Thyroid gland (tissue), 4 donors: ENCODE measurements at regions not wholly inside any gene's neighbourhood (a gene's known extent, or its start where the extent isn't known, plus 50 kb on each side); places are given as distances from the start of the nearest gene placed in this dataset.

Experiments
- POLR2A ChIP-seq, 2 donors: fragments of 450-650 bp; IDR thresholded peaks; one replicate each; pipeline ENCODE4 v1.6.1; 2017; ENCODE audit warnings: antibody characterized with exemption in 2 of 2, mild to moderate bottlenecking in 2 of 2, moderate library complexity in 1 of 2
- TF ChIP-seq, protein P1 (sequence below), 6 experiments: fragments of 200-600 bp in 3 of 6; fragments of 450-650 bp in 3 of 6; sonication (generic) in 3 of 6; IDR thresholded peaks; one replicate each; pipeline ENCODE4 v1.5.1; 2016 to 2019; ENCODE audit warnings: antibody characterized with exemption in 6 of 6, mild to moderate bottlenecking in 2 of 6, inconsistent platforms in 1 of 6, moderate library complexity in 1 of 6

- TF ChIP-seq, protein P1, sequence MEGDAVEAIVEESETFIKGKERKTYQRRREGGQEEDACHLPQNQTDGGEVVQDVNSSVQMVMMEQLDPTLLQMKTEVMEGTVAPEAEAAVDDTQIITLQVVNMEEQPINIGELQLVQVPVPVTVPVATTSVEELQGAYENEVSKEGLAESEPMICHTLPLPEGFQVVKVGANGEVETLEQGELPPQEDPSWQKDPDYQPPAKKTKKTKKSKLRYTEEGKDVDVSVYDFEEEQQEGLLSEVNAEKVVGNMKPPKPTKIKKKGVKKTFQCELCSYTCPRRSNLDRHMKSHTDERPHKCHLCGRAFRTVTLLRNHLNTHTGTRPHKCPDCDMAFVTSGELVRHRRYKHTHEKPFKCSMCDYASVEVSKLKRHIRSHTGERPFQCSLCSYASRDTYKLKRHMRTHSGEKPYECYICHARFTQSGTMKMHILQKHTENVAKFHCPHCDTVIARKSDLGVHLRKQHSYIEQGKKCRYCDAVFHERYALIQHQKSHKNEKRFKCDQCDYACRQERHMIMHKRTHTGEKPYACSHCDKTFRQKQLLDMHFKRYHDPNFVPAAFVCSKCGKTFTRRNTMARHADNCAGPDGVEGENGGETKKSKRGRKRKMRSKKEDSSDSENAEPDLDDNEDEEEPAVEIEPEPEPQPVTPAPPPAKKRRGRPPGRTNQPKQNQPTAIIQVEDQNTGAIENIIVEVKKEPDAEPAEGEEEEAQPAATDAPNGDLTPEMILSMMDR (IDR thresholded peaks at IDR 0.05), result no peak
- TF ChIP-seq POLR2A (IDR thresholded peaks at IDR 0.05), result no peak
Observed at GRCh38 chr12:24527102-24527501, 421.8 kb downstream of the BCAT1 start.
